AG09309 (cell line): ENCODE measurements at regions not wholly inside any gene's neighbourhood (a gene's known extent, or its start where the extent isn't known, plus 50 kb on each side); places are given as distances from the start of the nearest gene placed in this dataset.

Source experiments
- DNase-seq: peaks from one replicate; pipeline ENCODE4 v3.0.0-alpha.2; 2010; ENCODE audit warnings: low read depth
- H3K4me3 ChIP-seq: 2 replicates; pipeline ENCODE4 v1.5.1; 2011; ENCODE audit warnings: mild to moderate bottlenecking, low read depth, low read length, moderate library complexity; ENCODE audit not compliant: control insufficient read depth
- CTCF ChIP-seq: IDR thresholded peaks from 2 replicates; pipeline ENCODE4 v1.5.1; 2011; ENCODE audit warnings: mild to moderate bottlenecking, low read depth, low read length, inconsistent platforms; ENCODE audit not compliant: insufficient read depth, control insufficient read depth; ENCODE audit errors: missing control alignments

GRCh38 chr10:52993109-52993508, 220.5 kb upstream of the MBL2 start:
- no peak for TF ChIP-seq CTCF

GRCh38 chr10:52992567-52992966, 220.0 kb upstream of the MBL2 start:
- no peak for DNase-seq
- no peak for TF ChIP-seq CTCF
- H3K4me3 ChIP-seq = no peak overlapping the region

More at GRCh38 chr10:52993109-52993508, 220.5 kb upstream of the MBL2 start:
- no peak overlapping the region for H3K4me3 ChIP-seq
- DNase-seq = no peak

GRCh38 chr10:52988923-52989322, 216.3 kb upstream of the MBL2 start:
- TF ChIP-seq CTCF = no peak
- DNase-seq = no peak
- H3K4me3 ChIP-seq = no peak overlapping the region

GRCh38 chr10:52986125-52986524, 213.5 kb upstream of the MBL2 start:
- TF ChIP-seq CTCF = no peak
- H3K4me3 ChIP-seq = no peak overlapping the region
- no peak for DNase-seq

GRCh38 chr10:52984169-52984568, 211.6 kb upstream of the MBL2 start:
- no peak for DNase-seq
- no peak overlapping the region for H3K4me3 ChIP-seq
- no peak for TF ChIP-seq CTCF

- no peak overlapping the region for H3K4me3 ChIP-seq
- no peak for DNase-seq
- TF ChIP-seq CTCF = no peak
These were observed 206.9 kb upstream of the MBL2 start for GRCh38 chr10:52979295-52979990.

GRCh38 chr10:52977581-52977980, 205.0 kb upstream of the MBL2 start:
- DNase-seq = no peak
- TF ChIP-seq CTCF = no peak
- H3K4me3 ChIP-seq = no peak overlapping the region
